ENCODE measurements at regions not wholly inside any gene's neighbourhood (a gene's known extent, or its start where the extent isn't known, plus 50 kb on each side); places are given as distances from the start of the nearest gene placed in this dataset.

DNA sequence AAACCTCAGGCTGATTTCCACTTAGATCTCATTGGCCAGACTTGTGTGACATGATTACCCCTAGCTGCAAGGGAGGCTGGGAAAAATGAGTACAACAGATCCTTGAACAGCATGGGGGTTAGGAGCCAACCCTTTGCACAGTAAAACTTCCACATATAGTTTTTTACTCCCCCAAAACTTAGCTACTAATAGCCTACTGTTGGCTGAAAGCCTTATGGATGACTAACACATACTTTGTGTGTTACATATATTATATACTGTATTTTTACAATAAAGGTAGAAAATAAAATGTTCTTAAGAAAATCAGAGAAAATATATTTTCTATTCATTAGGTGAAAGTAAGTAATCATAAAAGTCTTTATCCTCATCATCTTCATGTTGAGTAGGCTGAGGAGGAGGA is 217.4 kb downstream of the NMUR2 start:
- TF ChIP-seq, protein P1, sequence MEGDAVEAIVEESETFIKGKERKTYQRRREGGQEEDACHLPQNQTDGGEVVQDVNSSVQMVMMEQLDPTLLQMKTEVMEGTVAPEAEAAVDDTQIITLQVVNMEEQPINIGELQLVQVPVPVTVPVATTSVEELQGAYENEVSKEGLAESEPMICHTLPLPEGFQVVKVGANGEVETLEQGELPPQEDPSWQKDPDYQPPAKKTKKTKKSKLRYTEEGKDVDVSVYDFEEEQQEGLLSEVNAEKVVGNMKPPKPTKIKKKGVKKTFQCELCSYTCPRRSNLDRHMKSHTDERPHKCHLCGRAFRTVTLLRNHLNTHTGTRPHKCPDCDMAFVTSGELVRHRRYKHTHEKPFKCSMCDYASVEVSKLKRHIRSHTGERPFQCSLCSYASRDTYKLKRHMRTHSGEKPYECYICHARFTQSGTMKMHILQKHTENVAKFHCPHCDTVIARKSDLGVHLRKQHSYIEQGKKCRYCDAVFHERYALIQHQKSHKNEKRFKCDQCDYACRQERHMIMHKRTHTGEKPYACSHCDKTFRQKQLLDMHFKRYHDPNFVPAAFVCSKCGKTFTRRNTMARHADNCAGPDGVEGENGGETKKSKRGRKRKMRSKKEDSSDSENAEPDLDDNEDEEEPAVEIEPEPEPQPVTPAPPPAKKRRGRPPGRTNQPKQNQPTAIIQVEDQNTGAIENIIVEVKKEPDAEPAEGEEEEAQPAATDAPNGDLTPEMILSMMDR (conservative IDR thresholded peaks at IDR 0.05; ENCODE audit: low read depth, low read length) = no peak
- DNase-seq (ENCODE audit: low read depth) = no peak
- no peak overlapping the region for H3K4me3 ChIP-seq (ENCODE audit: low read depth, low read length)

DNA sequence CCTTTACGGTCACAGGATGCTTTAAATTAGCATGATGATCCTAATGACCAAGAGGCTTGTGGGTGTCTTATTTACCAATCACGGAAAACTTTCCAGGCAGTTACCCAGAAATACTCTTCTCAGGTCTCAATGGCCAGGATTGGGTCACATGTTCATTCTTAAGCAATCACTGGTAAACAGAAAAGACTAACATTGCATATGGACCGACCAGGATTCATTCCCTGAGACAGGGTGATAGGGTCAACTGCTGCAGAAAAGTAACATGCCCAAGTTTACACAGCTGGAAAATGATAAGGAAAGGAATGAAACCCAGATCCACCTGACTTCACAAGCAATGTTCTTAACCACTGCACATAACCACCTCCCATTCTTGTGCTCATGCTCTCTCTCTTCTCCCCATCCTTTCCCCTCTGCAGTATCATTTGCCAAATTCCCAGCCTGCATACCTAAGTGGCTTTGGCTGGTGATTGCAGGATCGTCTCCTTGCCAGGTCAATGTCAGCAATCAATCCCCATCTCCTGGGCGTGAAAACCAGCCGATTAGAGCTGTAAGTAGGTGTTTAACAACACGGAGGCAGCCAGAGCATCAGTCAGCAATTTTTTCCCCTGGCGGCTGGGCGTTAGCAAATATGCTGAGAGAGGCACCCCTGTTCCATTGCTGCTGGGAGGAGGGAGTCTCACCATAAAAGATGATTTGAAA is 219.4 kb downstream of the NMUR2 start:
- no peak overlapping the region for H3K4me3 ChIP-seq (ENCODE audit: low read depth, low read length)
- DNase-seq (ENCODE audit: low read depth) = no peak
- TF ChIP-seq, protein P1 (conservative IDR thresholded peaks at IDR 0.05; ENCODE audit: low read depth, low read length) = no peak

DNA sequence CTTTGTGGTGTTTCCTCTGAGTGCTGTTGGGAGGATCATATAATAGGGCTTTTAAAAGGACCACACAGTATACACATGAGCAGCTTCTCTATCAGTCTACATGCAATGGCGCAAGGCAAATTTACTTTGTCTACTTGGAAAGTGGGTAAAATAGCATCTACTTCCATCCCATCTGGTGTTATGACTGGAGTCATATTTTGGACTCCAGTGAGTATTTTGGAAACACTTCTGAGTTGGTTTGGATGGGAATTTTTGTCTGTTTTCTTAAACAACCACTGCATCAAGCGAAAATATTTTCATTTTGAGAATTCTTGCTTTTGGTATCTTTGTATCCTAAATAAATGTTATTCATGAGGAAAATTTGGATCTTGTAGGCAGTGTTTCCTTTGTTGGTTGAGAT is 220.8 kb downstream of the NMUR2 start:
- TF ChIP-seq, protein P1 (conservative IDR thresholded peaks at IDR 0.05; ENCODE audit: low read depth, low read length) = no peak
- H3K4me3 ChIP-seq (ENCODE audit: low read depth, low read length) = no peak overlapping the region
- no peak for DNase-seq (ENCODE audit: low read depth)

DNA sequence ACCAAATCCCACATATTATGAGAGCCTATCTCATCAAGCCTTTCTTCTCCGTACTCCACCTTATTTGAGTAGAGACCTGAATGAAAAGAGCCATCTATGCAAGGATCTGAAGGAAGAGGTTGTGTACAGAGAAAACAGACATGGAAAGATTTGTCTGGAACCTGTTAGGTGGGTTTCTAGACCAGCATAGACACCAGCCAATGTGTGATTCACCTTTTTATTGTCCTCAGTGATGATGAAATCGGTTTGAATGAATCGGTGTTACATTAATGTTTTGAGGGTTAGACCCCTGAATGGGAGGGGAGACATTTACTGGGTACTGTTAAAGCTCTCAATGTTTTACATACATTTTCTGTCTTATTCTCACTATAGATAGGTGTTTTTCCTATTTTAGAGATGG is 223.6 kb downstream of the NMUR2 start:
- no peak overlapping the region for H3K4me3 ChIP-seq (ENCODE audit: low read depth, low read length)
- no peak for DNase-seq (ENCODE audit: low read depth)
- TF ChIP-seq, protein P1 (conservative IDR thresholded peaks at IDR 0.05; ENCODE audit: low read depth, low read length) = no peak

DNA sequence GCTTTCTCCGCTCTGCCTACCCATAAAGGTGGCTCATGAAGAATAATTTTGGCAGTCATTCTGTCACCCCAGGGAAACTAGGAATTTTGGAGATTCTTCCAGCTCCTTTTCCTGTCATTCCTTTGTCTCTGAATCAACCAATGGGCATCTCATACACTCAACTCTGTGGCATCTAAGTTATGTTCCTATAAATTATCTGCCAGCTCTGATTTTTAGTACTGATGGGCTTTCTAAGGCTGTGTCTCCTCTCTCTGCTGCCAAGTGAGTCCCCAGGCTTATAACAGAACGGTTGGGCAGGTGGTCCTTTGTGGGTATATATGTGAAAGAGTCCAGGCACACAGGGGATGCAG is 226.8 kb downstream of the NMUR2 start:
- no peak overlapping the region for H3K4me3 ChIP-seq (ENCODE audit: low read depth, low read length)
- no peak for DNase-seq (ENCODE audit: low read depth)
- TF ChIP-seq, protein P1 (conservative IDR thresholded peaks at IDR 0.05; ENCODE audit: low read depth, low read length) = no peak

DNA sequence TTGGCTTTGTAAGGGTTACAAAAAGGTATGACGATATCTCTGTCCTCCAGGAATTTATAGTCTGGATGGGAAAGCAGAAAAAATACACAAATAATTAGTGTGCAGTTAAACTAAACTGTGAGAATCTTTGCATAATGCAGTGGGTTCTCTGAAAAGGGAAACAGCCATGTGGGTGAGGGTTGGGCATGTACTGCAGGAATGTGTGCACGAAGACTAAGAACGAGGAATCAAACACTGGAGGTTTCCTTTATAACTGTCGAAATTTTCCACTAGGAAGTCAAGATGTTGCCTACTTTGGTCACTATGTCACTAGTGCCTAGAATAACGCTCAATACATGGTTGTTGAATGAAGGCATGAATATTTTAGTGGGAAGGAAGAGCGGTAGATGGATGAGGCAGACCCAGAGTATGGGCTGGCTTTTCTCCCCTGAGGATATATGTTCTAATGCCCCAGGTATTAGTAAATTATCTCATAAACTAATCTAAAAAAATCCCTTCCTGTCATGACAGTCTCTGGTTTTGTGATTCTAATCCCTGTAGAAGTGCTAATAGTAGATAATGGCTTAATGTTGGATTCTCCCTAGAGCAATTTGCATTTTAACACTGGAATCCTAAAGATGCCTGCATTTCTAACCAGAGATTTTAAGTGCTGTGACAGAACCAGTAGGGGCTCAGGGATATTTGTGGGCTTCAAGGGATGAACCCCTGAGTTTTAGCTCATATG is 227.3 kb downstream of the NMUR2 start:
- TF ChIP-seq, protein P1 (conservative IDR thresholded peaks at IDR 0.05; ENCODE audit: low read depth, low read length) = no peak
- DNase-seq (ENCODE audit: low read depth) = no peak
- no peak overlapping the region for H3K4me3 ChIP-seq (ENCODE audit: low read depth, low read length)

DNA sequence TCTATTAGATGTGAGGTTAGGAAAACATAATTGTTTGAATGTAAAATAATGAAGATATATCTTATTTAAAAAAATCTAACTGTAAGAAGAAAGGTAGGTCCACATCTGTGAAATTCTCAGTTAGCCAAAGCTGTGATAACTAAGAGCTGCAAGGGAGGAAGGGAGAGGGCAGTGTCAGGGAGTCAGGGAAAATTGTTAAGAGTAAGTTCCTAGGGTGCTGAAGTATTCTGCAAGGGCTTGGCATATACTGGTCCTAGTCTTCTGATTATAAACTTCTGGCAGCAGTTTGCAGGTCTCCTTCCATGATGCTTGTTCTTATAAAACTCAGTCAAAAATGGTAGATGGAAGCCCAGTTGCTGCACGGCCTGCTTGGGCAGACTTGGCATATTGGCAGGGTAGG is 233.2 kb downstream of the NMUR2 start:
- TF ChIP-seq, protein P1 (conservative IDR thresholded peaks at IDR 0.05; ENCODE audit: low read depth, low read length) = no peak
- no peak for DNase-seq (ENCODE audit: low read depth)
- no peak overlapping the region for H3K4me3 ChIP-seq (ENCODE audit: low read depth, low read length)

Measured in choroid plexus epithelial cell (primary cell).